Cardiac muscle cell (in vitro differentiated cells and primary cell): ENCODE measurements at regions not wholly inside any gene's neighbourhood (a gene's known extent, or its start where the extent isn't known, plus 50 kb on each side); places are given as distances from the start of the nearest gene placed in this dataset.

Experiments used
- DNase-seq, 2 donors: peaks; one replicate each; pipeline versions ENCODE4 v3.0.0 to v3.0.0-alpha.2; 2010 to 2017; ENCODE audit warnings: low read depth in 1 of 2, low spot score in 1 of 2
- H3K27ac ChIP-seq: fragments of 200-600 bp; sonication (generic); 2 replicates; pipeline ENCODE4 v1.5.1; 2016
- H3K27me3 ChIP-seq: fragments of 200-600 bp; sonication (generic); 2 replicates; pipeline ENCODE4 v1.6.0; 2016; ENCODE audit warnings: control low read depth
- H3K36me3 ChIP-seq: fragments of 200-600 bp; sonication (generic); 2 replicates; pipeline ENCODE4 v1.5.1; 2016; ENCODE audit warnings: control low read depth
- H3K4me1 ChIP-seq: fragments of 200-600 bp; sonication (generic); 2 replicates; pipeline ENCODE4 v1.8.1; 2017; ENCODE audit warnings: low read depth, mild to moderate bottlenecking, mixed run types
- H3K4me3 ChIP-seq: fragments of 200-600 bp; sonication (generic); 2 replicates; pipeline ENCODE4 v1.5.1; 2016; ENCODE audit warnings: mild to moderate bottlenecking
- H3K9me3 ChIP-seq: fragments of 200-600 bp; sonication (generic); 2 replicates; pipeline ENCODE4 v1.5.1; 2017; ENCODE audit warnings: low read depth, mild to moderate bottlenecking, control low read depth
- CTCF ChIP-seq: IDR thresholded peaks from 2 replicates; pipeline ENCODE4 v1.5.1; 2012; ENCODE audit warnings: low read depth, mild to moderate bottlenecking, low read length

- no peak for DNase-seq
- no peak overlapping the region for H3K4me3 ChIP-seq
- no peaks in the 10 kb centered on the region for H3K36me3 ChIP-seq
- no peaks in the 10 kb centered on the region for H3K27me3 ChIP-seq
- no peaks in the 10 kb centered on the region for H3K9me3 ChIP-seq
- H3K4me1 ChIP-seq: no peaks in the 10 kb centered on the region
- TF ChIP-seq CTCF: no peak
- no peak overlapping the region for H3K27ac ChIP-seq
These were observed 568.9 kb upstream of the MKI67 start for GRCh38 chr10:128694851-128695725.

- no peak for DNase-seq
- Histone ChIP-seq H3K4me3 (no peak overlapping the region), H3K36me3 (no peaks in the 10 kb centered on the region), H3K27ac (no peak overlapping the region), H3K4me1 (no peaks in the 10 kb centered on the region), H3K27me3 (no peaks in the 10 kb centered on the region), H3K9me3 (no peaks in the 10 kb centered on the region)
- no peak for TF ChIP-seq CTCF
These were observed 569.7 kb upstream of the MKI67 start for GRCh38 chr10:128695931-128696330.

DNA sequence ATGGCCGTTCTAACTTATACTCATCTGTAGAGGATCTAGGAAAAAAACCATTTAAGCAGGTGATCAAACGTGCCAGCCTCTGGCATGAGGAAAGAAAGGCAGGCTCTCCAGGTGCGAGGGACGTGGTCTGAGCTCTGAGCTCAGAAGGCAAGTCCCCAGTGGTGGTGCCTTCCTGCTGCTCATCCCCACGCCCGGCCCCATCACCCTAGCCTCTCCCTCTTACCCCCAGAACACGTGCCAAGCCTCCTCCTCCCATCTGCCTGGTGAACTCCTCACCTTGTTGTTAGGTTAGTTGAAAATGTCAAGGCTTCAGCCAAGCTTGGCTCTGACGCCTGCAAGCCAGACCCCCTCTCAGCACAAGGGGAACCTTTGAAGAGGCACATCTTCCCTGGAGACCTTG, 571.2 kb upstream of the MKI67 start:
- Histone ChIP-seq H3K27ac (no peak overlapping the region), H3K9me3 (no peaks in the 10 kb centered on the region), H3K4me1 (no peaks in the 10 kb centered on the region), H3K36me3 (no peaks in the 10 kb centered on the region), H3K27me3 (no peaks in the 10 kb centered on the region), H3K4me3 (no peak overlapping the region)
- no peak for TF ChIP-seq CTCF
- DNase-seq: no peak

- Histone ChIP-seq H3K4me3 (no peak overlapping the region), H3K36me3 (no peaks in the 10 kb centered on the region), H3K4me1 (no peaks in the 10 kb centered on the region), H3K27me3 (no peaks in the 10 kb centered on the region), H3K9me3 (no peaks in the 10 kb centered on the region), H3K27ac (no peak overlapping the region)
- DNase-seq: no peak
- no peak for TF ChIP-seq CTCF
These were observed 575.2 kb upstream of the MKI67 start for GRCh38 chr10:128701381-128701780.

- no peak for TF ChIP-seq CTCF
- no peak for DNase-seq
- no peaks in the 10 kb centered on the region for H3K27me3 ChIP-seq
- H3K36me3 ChIP-seq: no peaks in the 10 kb centered on the region
- no peak overlapping the region for H3K4me3 ChIP-seq
- no peaks in the 10 kb centered on the region for H3K9me3 ChIP-seq
- no peak overlapping the region for H3K27ac ChIP-seq
- H3K4me1 ChIP-seq: no peaks in the 10 kb centered on the region
These were observed 575.6 kb upstream of the MKI67 start for GRCh38 chr10:128701837-128702236.
